NCI-H2227 treated with DMSO at 0.1 percent for 48 hours (cell line): ENCODE measurements at regions not wholly inside any gene's neighbourhood (a gene's known extent, or its start where the extent isn't known, plus 50 kb on each side); places are given as distances from the start of the nearest gene placed in this dataset.

Source experiments
- DNase-seq: peaks from one replicate; lab custom pipeline; 2025; lab: John Stamatoyannopoulos, UW

GRCh38 chr12:3336606-3337311, 154.2 kb upstream of the PRMT8 start:
- DNase-seq = no peak

DNA sequence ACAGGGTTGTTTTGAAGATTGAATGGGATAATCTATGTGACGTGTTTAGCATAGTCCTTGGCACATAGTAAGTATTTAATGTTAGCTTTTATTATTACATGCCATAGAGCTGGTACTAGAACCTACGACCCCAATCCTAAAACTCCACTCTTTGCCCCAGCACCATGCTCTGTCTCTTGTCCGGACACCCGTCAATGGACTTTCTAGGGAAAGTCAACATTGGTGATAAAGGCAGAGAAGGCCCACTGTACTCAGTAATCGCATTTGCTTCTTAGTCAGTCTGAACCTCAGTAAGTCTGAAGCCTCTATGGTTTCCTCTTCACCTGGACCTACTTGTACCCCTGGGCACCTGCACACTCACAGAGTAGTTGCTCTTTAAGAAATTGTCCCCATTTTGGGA, 153.1 kb upstream of the PRMT8 start:
- DNase-seq = no peak

DNA sequence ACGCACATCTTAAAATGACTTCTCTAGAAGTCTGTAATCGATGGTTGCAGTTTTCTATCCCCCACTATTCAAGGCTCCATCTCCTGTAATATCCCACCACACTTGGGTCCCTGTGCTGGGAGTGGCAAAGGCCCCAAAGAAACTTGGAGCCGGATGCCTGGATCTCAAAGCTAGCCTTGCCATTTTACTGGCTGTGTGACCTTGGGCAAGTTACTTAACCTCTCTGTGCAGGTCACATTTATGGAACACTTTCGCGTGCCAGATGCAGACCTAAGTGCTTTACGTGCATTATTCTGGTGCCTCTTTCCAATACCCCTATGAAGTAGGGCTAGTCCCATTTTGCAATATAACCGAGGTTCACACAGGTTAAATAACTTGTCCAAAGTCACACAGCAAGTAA, 151.8 kb upstream of the PRMT8 start:
- DNase-seq = no peak

- DNase-seq = peak; percentile 2
Observed at GRCh38 chr12:3341594-3341993, 149.4 kb upstream of the PRMT8 start.

GRCh38 chr12:3342051-3342450, 149.0 kb upstream of the PRMT8 start:
- peak; percentile 48 for DNase-seq

DNA sequence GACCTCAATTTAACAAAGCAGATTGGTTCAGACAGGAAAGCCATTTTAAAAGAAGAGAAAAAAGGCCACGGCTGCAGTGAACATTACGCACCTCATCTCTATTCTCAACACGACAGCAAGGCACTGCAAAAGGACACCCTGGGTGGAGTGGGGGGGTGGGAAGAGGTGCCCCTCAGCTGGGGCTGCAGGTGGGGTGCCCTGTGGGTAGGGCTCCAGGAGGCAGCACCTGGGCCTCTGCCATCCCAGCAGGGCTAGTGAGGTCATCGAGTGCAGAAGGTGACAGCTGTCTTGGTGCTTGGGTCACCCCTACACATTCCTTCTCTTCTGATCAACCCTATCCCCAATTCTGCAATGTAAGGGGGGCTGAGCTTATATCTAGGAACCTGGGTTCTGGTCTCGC, 142.9 kb upstream of the PRMT8 start:
- DNase-seq = no peak

GRCh38 chr12:3350432-3350831, 140.6 kb upstream of the PRMT8 start:
- DNase-seq = no peak

DNA sequence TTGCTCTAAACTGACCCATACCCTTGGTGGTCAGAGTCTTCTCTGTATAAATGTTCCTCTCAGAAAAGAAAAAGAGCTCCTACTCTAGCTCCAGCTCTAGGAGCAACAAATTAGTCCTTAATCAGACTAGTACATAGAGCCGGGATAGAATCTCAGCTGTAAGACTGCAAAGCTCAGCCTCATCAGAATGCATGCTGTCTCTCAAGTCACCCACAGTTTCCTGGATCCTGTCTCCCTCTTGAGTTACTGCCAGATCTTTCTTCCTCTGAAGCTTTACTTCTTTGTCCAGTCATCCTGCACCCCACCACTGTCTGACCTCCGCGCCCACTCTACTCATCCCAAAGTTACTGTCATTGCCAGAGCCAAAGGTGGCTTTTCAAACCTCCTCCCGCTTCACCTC, 139.3 kb upstream of the PRMT8 start:
- DNase-seq = no peak

GRCh38 chr12:3352230-3352629, 138.8 kb upstream of the PRMT8 start:
- no peak for DNase-seq

DNA sequence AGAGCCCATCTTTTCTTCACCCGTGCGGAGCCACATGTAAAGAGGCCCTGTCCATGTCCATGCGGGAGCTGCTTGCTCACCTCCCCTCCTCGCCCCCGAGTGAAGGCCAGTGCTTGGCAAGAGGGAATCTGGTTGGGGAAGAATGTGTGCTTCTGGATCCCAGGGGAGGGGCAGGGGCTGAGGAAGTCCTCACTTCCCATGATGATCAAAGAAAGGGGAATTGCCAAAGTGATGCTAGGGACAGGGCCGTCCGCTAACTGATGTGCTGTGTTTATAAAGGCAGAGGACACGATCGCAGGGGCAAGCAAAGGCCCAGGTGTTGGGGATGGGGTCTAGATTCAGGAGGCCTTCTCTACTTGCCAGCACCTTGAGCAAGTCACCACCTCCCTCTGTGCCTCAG, 137.4 kb upstream of the PRMT8 start:
- no peak for DNase-seq

DNA sequence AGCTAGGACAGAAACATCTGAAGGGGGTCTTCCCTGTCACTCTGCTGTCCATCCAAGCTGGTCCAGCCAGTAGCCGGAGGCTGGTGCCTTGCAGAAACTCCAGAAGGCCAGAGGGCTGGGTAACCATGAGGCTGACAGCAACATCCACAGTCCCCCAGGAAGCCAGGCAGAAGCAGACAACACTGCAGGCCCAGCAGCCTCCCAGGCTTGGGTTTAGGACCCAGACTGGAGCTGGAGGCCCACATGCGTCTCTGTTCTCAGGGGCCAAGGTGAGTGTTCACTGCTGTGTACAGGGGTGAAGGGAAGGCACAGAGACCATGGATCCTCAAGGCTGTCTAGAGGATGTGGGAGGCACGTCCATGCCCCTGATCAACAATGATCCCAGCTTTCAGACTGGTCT, 136.4 kb upstream of the PRMT8 start:
- no peak for DNase-seq

DNA sequence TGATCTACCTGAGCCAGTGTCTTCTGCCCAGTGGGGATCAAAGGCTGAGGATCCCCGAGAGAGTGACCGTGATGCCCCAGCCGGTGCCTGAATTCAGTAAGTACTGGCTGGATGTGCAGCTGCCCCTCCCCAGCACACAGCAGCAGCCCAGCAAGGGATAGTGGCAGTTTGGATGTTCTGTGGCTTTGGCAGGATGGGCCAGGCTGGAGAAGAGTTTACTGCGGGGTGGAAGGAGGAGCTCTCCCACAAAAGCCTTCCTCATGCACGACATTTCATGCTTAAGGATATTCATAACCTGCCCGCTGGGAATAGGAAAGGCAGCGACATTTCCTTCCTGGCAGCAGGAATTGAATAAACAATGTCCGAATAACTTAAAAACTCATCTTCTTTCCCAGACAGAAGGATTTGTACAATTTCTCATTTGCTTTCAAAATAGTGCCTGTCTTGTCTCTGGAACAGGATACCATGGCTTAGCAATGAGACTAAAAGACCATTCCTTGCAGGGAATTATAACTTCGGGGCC, 135.6 kb upstream of the PRMT8 start:
- DNase-seq = no peak

GRCh38 chr12:3357950-3358525, 133.0 kb upstream of the PRMT8 start:
- no peak for DNase-seq

DNA sequence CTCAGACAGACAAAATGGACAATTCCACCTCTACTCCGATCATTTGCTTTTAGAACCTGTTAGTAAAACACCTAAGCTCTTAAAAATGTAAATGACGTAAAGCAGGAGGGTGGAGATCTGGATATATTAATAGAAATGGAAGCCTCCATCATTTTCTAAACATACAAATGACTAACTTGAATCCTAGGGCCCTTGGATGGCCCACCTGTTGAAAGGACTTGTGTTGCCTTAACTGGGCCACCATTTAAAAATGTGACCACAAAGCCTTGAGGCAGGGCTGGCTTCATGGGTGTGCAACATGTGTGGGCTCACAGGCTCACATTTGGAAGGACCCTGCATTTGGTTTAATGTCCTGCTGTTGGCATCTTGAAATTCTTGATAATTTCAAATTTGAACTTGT, 131.5 kb upstream of the PRMT8 start:
- no peak for DNase-seq

- no peak for DNase-seq
Observed at GRCh38 chr12:3361146-3361545, 129.9 kb upstream of the PRMT8 start.

DNA sequence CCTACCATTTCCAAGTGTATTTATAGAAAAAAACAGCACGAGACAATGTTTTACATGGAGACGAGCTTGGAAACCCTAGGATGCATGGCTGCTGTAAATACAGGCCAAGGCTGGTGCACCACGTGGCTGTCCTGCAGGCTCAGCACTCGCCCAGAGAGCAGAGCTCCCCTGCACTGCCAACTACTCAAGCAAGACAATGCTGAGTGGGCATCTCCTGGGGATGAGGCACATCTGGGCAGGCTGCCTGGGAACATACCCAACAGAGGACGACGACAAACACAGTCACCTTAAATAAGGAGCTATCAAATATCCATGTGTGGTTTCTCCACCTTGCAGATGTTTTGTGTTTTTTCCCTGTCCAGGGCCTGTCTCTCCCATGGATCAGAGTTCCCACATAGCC, 128.3 kb upstream of the PRMT8 start:
- no peak for DNase-seq

DNA sequence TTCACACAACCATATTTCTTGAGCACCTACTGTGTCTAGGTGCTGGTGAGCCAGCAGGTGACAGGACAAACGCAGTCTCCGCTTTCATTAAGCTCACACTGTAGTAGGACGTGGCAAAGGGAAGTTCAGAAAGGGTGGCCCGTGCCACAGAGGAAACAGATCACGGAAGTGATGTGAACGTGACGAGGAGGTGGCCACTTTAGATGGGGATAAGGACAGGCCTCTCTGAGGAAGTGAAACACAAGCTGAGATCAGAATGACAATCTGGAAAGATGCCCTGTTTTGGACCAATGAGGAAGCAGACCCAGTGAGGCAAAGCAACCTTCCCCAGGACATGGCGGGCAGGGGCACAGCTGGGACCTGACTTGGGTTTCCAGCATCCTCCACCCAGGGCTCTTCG, 127.4 kb upstream of the PRMT8 start:
- DNase-seq = no peak

DNA sequence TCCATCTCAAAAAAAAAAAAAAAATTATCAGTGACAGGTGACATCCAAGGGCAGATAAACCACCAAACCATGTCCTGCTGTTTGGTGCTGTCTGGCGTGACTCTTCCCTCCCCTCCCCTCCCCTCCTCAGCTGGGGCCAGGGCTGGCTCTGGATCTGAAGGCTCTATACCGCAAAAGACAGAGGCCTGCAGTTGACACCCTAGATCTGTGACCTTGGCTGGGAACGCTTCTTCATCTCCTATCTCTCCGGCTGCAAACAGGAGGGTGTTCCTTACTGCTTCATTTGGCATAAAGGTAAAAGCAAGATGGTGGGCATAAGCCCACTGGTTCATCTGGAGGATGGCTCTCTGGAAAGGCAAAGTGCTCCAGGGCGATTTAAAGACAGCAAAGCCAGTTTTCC, 126.8 kb upstream of the PRMT8 start:
- no peak for DNase-seq

GRCh38 chr12:3364661-3365462, 126.1 kb upstream of the PRMT8 start:
- no peak for DNase-seq

GRCh38 chr12:3365463-3366411, 125.3 kb upstream of the PRMT8 start:
- DNase-seq = peak; percentile 9

GRCh38 chr12:3366451-3367110, 124.4 kb upstream of the PRMT8 start:
- DNase-seq = no peak
